ENCODE measurements at regions not wholly inside any gene's neighbourhood (a gene's known extent, or its start where the extent isn't known, plus 50 kb on each side); places are given as distances from the start of the nearest gene placed in this dataset.

GRCh38 chr13:73656863-73657262 lies 477.3 kb downstream of the KLF12 start:
- intact Hi-C loops (cut with micrococcal nuclease), result no loop called here
- Mint-ChIP-seq H3K4me1 (no peaks in the 10 kb centered on the region), H3K27me3 (ENCODE audit: low read depth in 3 of 3) (peaks cover 0 to 2% (median 2%) of the 10 kb centered on the region in 3 donors), H3K36me3 (no peaks in the 10 kb centered on the region), H3K4me3 (no peak overlapping the region), H3K27ac (no peak overlapping the region), H3K9me3 (peaks cover 7 to 16% (median 11%) of the 10 kb centered on the region in 7 donors)
- H4K20me1 ChIP-seq (ENCODE audit: insufficient read depth, low read length), result no peaks in the 10 kb centered on the region
- no peaks in the 10 kb centered on the region for H3K79me2 ChIP-seq (ENCODE audit: insufficient read depth, low read length)
- no peak overlapping the region for H3K4me2 ChIP-seq (replicated peaks; ENCODE audit: extremely low read depth, low read length, poor library complexity, severe bottlenecking)
- TF ChIP-seq CTCF (IDR thresholded peaks at IDR 0.05), result no peak
- no peak for DNase-seq
- no peaks in the 10 kb centered on the region for H3K36me3 ChIP-seq (replicated peaks in 1 of 2; ENCODE audit: control insufficient read depth in 1 of 2, insufficient read depth in 2 of 2, low read length in 2 of 2)
- no peak overlapping the region for H3K27ac ChIP-seq (ENCODE audit: low read depth in 1 of 2, low read length in 2 of 2)
- WGBS (ENCODE audit: insufficient coverage), result 88% methylated on average over 2 of the region's 2 CpGs
- H2AFZ ChIP-seq (ENCODE audit: insufficient read depth, low read depth, low read length, poor library complexity, severe bottlenecking), result no peak overlapping the region
- H3K27me3 ChIP-seq (ENCODE audit: control insufficient read depth in 2 of 2, insufficient read depth in 2 of 2, low read length in 2 of 2), result no peaks in the 10 kb centered on the region
- peaks cover 6 to 9% of the 10 kb centered on the region in 2 donors for H3K9me3 ChIP-seq (replicated peaks in 1 of 2; ENCODE audit: control insufficient read depth in 1 of 2, insufficient read depth in 1 of 2, low read length in 2 of 2)
- H3K4me3 ChIP-seq (replicated peaks in 1 of 3; ENCODE audit: low read depth in 2 of 3, low read length in 3 of 3), result no peak overlapping the region
- H3K9ac ChIP-seq (ENCODE audit: insufficient read depth, low read length, poor library complexity, severe bottlenecking), result no peak overlapping the region
- H3K4me1 ChIP-seq (ENCODE audit: control insufficient read depth in 1 of 2, insufficient read depth in 2 of 2, low read length in 2 of 2), result no peaks in the 10 kb centered on the region

- H3K9ac ChIP-seq (ENCODE audit: insufficient read depth, low read length, poor library complexity, severe bottlenecking), result no peak overlapping the region
- Mint-ChIP-seq H3K36me3 (no peaks in the 10 kb centered on the region), H3K4me3 (no peak overlapping the region)
Observed at GRCh38 chr13:73653688-73654087, 480.5 kb downstream of the KLF12 start.

More at GRCh38 chr13:73653688-73654087, 480.5 kb downstream of the KLF12 start:
- H3K4me2 ChIP-seq (replicated peaks; ENCODE audit: extremely low read depth, low read length, poor library complexity, severe bottlenecking), result no peak overlapping the region
- intact Hi-C loops (cut with micrococcal nuclease), result no loop called here
- no peaks in the 10 kb centered on the region for H3K36me3 ChIP-seq (replicated peaks in 1 of 2; ENCODE audit: control insufficient read depth in 1 of 2, insufficient read depth in 2 of 2, low read length in 2 of 2)
- Mint-ChIP-seq H3K4me1 (no peaks in the 10 kb centered on the region), H3K9me3 (peaks cover 1 to 13% (median 6%) of the 10 kb centered on the region in 7 donors), H3K27ac (no peak overlapping the region), H3K27me3 (ENCODE audit: low read depth in 3 of 3) (peaks cover 0 to 1% (median 1%) of the 10 kb centered on the region in 3 donors)
- no peak overlapping the region for H3K4me3 ChIP-seq (replicated peaks in 1 of 3; ENCODE audit: low read depth in 2 of 3, low read length in 3 of 3)
- H3K27ac ChIP-seq (ENCODE audit: low read depth in 1 of 2, low read length in 2 of 2), result no peak overlapping the region
- H3K27me3 ChIP-seq (ENCODE audit: control insufficient read depth in 2 of 2, insufficient read depth in 2 of 2, low read length in 2 of 2), result no peaks in the 10 kb centered on the region
- no peak overlapping the region for H2AFZ ChIP-seq (ENCODE audit: insufficient read depth, low read depth, low read length, poor library complexity, severe bottlenecking)
- TF ChIP-seq CTCF (IDR thresholded peaks at IDR 0.05), result no peak
- no CpG with 5 or more reads among the region's 2 CpGs for WGBS (ENCODE audit: insufficient coverage)
- DNase-seq, result no peak
- no peaks in the 10 kb centered on the region for H3K79me2 ChIP-seq (ENCODE audit: insufficient read depth, low read length)
- H4K20me1 ChIP-seq (ENCODE audit: insufficient read depth, low read length), result no peaks in the 10 kb centered on the region
- H3K4me1 ChIP-seq (ENCODE audit: control insufficient read depth in 1 of 2, insufficient read depth in 2 of 2, low read length in 2 of 2), result no peaks in the 10 kb centered on the region
- peaks cover 0 to 7% of the 10 kb centered on the region in 2 donors for H3K9me3 ChIP-seq (replicated peaks in 1 of 2; ENCODE audit: control insufficient read depth in 1 of 2, insufficient read depth in 1 of 2, low read length in 2 of 2)

Measured in CD14-positive monocyte (primary cell).